Central memory CD4-positive, alpha-beta T cell (primary cell): ENCODE measurements at regions not wholly inside any gene's neighbourhood (a gene's known extent, or its start where the extent isn't known, plus 50 kb on each side); places are given as distances from the start of the nearest gene placed in this dataset.

ENCODE experiments used
- DNase-seq: peaks from one replicate; pipeline ENCODE4 v3.0.0; 2022

DNA sequence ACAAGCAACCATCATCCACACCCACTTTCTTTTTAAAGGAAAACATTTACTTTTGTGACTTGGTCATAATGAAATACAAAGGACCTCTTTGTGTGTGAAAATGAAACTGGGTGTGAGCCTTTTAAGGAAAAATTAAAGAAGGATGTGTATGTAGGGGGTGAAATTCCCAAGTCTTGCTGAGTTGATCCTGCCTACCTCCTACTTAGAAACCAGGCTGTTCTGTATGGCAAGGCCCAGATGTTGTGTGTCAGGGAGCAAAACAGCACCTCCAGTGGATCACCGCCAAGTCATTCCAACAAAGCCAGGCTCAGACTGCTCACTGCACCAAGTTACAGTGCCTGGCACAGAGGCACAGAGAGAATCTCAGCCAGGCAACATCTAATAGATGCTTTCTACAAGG, 198.5 kb upstream of the FBN2 start:
- DNase-seq: no peak

DNA sequence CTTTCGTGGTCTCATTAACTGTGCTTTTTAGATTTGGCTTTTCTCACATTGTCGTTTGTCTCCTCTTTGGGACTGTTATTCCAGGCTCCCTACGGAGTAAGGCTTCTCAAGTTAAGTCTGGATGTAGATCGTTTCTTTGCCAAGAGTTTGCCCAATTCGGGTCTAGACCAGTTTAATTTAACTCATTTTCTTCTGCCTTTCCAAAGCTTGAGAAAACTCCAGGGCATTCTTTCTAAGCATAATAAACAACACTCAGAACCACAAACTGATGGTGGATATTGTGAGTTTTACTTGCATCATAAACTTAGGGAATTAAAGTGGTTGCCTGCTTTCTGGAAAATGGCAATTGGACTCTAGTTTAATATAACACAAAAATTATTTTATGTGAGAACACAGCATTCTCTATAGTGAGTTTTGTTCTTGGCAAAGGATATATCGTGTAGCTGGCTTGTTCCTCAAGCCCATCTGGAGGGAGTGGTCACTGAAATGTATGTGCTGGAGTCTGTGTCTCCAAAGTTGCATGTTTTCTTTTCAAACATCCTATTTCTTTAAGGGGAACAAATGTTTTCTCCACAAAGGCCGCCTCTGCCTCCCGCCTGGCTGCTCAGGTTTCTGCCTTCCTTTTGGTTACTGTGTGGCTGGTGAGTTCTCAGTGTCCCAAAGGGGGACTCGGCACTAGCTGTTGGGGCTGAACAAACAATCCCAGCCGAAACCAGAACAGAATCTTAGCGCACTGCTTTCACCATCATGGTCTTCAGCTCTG, 211.3 kb upstream of the FBN2 start:
- DNase-seq: no peak

DNA sequence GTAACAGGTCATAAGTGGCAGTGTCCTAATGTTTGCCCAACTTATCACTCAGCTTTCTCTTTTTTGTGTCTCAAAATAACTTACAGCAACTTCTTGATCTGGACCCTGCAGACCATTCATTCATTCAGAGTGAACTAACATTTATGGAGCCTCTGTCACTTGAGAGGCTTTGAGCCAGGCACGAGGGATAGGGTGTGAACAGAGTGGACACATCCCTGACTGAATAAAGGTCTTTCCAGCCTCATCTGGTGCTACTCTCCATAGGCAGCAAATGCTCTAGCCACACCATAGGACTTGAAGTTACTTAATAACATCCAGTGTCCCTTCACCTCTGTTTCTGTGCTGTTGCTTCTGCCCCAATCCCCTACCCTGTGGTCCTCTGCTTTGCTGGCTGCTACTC, 212.1 kb upstream of the FBN2 start:
- DNase-seq: no peak

DNA sequence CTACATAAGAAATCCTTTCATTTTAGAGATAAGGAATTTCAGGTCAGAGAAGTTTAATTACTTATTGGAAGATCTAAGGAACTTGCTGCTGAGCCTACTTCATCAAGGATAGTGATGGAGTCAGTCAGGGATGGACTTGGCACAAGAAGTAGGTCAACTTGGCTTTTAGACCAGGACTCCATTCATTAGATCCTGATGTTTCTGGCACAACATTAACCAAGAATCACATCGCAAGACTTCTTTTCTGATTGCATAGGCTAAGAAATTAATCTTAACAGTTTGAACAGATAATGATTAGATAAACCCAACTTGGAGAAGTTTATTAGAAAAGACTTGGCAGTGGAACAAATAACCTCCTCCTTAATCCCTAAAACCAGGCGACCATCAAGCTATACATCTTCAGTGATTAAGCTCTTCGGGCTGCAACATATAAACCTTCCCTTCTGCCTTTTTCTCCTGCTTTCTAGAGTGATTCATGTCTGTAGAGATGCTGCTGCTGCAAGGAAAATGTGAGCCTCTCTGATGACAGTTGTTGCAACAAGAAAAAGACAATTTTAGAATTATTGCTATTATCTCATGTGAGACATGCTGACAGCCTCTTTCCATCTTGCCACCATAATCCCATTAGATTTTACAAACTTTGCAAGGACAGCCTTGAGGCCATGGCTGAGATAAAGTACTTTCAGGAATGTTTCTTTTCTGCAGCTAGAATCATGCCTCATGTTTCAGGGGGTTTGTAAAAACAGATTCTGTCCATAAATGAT, 207.9 kb upstream of the SLC27A6 start:
- no peak for DNase-seq

DNA sequence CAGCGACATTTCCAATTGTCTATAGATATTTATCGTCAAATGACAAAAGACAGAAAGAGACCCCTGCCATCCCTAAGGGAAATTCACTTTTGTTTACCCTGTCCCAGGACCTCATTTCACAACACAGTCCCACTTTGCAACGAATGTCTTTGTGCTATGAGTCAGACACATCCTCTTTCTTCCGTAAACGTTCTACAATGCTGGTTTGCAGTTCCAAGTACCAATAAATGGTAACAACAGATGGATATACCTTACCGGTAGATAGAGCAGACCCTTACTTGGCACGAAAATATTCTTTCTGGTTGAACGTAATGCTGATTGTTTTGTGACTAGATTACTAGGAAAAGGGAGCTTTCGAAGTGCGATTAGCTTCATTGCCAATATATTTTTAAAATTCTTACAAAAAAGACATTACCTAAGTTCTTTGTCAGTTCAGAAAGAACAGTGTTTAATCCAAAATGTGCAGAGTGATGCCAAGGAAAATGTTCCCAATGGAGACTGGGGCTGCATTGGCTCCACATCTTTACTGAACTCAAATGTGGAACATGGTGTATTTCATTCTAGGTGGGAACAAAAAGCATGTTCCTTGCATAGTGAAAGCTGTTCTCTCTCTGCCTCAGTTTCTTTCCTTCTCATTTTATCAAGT, 202.5 kb upstream of the SLC27A6 start:
- no peak for DNase-seq

DNA sequence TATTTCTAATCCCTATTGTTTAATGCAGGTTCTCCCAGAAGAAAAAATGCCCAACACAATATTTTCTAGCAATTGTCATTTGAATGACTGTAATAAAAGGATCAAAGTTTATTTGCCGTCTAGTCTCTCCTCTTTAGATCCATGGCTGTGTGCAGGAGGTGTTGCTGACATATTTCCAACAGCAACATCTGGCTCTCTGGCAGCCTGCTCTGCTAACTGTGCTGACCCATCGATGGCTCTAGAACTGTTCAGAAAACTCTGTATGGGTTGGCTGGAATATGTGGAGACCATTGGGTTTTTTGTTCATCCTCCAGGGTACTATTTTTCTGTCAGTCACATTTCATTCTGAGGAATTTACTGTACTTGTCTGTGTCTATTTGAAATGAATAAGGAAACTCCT, 202.0 kb upstream of the SLC27A6 start:
- no peak for DNase-seq

DNA sequence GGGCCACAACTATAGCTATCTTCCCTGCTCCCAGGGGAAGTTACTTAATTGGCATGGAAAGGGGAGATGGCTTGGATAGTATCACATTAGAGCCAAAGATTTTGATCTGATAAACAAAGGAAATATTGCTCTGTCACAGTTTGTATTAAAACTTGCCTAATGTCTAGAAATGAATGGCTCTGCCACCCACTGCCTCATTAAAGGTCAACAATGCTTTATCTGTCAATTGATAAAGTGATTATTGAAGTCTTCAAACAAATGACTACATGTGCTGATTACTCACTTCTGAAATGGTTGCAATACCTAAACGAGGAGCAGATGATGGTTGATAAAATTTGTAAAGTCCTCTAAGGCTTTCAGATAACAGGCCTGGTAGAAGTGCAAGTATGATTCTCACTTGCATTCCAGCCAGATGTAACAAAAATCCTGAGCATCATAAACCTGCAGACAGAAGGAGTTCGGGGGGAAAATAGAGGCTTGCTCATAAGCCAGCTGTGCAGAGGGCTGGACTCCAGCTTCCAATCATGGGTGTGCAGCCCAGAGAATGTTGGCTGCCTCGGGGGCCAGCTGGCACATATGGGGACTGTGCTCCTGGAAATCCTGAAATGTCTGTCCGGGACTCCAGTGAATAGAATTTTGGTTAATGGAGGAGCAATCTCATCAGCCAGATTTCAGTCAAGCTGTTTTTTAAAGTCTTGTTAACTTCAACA, 200.5 kb upstream of the SLC27A6 start:
- DNase-seq: no peak

DNA sequence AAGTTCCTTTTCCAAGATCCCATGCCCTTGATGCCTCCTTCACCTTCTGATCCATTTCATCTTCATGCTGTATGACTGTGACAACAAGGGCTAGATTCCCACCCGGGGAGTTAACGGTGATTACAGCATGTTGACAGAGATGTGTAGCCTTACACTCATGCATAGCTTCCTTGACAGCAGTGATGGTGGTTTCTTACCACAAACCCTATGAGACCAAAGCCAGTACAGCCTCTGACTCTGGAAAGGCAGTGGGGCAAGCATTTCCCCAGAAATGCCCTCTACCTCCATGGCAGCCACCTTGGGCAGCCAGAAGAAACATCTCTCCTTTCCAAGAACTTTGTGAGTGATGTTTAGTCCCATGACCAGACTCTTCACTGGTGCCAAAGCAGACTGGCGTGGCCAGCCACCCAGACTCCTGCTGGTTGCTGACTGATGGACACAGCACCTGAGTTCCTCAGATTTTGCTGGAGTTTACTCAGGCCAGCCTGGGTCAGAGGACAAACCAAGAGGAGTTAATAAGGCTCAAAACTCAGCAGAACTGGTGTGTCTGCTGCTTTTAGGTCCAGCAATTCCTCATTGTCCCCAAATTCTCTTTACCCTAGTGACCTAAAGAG, 199.7 kb upstream of the SLC27A6 start:
- no peak for DNase-seq

DNA sequence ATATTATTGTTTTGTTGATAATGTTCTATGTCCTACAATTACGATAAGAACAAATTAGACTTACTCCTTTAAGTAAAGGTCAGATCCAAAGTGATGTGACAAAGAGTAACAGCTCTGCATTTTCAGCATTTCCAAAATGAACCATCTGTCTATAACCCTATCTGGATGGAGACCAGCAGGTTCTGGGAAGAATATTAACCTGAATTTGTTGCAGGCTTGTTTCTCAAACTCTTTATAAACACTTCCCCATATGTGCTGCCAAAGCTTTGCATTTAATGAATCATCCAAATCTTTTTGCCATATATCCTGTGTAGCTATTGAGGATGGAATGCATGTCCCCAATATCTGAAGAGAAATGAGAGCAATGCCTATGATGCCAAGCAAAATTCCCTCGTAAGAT, 198.9 kb upstream of the SLC27A6 start:
- no peak for DNase-seq

DNA sequence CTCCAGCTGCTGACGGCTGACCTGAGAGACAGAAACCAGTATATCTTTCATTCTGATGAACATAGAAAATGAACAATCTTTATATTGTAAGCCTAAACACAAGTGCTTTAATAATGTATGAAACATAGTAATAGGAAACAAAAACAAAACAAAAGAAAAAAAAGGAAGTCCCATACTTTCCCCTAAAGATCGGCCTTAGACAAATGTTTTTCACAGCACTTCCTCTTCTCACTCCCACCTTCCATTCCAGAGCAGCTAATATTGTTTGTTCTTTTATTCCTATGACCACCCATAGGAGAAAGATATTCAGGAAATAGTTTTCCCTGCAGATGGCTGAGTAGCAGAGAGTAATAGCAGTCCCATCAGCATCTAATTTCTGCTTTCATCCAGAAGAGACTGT, 194.4 kb upstream of the SLC27A6 start:
- DNase-seq: no peak

DNA sequence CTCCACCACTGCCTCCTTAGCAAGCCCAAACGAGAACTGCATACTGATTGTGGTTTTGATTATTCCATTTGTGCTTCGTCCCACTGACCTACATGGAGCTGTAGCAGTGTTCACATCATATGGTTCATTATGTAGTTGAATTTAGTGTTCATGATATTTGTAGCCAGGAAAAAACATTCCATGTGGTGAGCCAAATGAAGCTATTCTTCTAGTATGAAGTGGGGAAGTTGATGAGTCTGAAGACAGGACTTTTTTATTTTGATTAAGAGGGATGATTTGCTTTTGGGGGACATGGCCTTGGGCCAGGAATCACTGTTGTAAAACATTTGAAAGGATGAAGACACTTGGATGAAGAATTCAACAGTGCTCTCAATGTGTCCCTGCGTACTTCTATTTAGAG, 192.9 kb upstream of the SLC27A6 start:
- no peak for DNase-seq

DNA sequence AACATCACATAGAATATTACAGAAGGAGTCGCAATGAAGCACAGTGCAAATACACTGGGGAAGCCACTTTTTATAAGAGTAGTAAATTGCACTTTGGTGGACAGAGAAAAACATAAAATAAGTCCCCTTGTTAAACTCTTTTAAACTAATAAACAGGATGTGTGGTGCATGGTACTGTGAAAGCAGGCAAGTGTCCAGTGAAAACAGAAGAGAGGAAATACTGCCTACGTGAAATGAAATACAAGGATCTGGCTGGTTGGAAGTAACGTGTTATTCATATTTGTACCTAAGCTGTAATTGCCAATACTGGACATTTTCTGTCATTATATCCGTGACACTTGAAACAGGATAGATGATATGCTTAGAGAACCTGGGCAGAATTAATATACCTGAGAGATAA, 191.9 kb upstream of the SLC27A6 start:
- no peak for DNase-seq

DNA sequence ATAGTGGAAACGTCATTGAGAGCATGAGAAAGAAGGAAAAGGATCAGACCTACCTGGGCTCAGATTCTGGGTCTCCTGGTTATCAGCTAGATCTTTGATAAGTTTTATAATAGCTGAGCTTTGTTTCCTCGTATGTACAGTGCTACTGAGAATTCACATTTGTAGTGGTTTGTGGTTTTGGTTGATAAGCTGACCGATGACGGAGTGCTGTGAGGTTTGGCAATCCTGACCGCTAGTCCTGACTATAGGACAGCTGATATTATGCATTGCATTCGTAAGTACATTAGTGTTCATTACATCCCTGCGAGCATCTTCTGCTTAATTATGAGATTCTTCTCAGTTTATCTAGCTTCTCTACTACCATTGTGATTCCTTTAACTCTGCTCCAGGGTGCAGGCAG, 190.7 kb upstream of the SLC27A6 start:
- no peak for DNase-seq

DNA sequence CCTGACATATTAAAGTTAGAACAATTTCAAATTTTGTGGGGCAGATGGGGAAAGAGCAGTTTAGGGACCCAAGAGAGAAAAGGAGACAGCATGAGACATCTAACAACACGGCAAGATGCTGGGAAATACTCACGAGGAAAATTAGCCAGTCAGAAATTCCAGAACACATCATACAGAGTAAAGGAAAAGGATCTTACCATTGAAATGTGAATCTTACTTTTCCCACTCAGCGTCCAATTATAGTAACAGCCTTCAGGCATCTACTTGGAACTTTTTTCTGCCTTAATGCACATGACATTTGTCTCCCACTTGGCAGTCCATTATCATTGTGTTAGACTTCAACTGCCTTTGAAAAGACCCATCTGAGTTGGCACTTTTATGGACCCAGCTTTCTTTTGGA, 189.7 kb upstream of the SLC27A6 start:
- DNase-seq: no peak

DNA sequence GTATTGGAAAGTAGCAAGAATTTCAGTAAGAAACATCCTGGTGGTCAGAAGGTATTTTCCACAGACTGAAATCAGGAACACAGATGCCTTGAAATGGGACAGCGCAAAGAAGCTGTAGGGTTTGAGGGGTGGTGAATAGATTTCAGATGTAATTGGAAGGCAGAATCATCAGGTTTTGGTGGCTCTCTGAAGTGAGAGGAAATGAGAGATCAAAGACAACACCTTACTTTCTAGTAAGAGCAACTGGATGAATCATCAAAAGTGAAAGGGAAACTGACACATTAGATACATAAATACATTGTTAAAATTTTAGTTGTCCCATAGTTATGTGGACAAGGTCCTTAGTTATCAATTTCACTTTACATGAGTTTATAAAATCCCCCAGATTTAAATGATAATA, 188.2 kb upstream of the SLC27A6 start:
- DNase-seq: no peak

DNA sequence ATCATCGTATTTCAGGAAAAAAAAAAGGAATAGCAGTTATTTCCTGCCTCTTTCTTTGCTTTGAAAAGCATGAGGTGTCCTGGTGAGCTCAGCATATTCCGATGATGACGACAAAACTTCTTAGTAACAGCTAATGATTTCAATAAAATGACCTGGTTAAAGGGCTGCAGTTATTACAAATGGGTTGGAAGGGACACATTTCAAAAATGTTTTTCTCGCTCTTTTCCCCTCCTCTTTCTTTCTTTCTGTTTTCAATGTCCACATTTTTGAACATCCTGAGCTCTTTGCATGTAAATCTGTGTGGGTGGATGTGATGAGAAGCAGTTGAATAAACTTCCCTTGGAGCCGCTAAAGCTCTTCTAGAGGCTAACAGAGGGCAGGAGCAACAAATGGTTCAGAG, 186.8 kb upstream of the SLC27A6 start:
- no peak for DNase-seq

DNA sequence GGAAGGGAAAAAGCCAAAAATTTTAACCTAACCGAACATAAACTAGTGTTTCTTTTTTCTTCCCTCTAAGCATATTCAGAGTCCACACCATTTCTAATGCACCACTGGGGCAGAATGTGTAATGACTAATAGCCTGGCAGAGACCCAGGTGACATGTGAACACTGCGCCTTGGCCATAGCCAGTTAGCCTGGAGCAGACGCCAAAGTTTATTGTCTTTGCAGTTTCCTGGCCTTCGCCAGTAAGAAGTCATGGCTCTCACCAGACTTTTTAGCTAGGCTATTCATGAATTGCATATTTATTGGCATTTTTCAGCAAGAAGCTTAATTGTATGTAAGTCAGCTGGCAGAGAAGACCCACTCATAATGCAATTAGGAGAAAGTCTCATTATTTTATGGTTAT, 182.8 kb upstream of the SLC27A6 start:
- DNase-seq: no peak

DNA sequence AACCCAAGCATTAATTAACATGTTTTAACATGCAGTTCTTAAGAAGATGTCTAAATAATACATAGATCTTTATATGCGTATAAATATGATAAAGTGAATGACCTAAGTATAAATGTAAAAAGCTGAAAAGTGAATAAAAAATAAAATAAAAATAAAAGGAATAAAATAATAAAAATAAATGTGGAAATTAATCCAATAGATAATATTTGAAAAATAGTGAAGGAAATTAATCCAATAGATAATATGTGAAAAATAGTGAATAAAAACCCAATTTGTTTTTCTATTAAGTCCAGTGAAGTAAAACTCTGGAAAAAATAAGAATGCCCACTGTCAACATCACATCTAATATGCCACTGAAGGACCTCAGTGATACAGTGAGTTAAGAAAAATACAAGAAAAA, 180.6 kb upstream of the SLC27A6 start:
- DNase-seq: no peak

DNA sequence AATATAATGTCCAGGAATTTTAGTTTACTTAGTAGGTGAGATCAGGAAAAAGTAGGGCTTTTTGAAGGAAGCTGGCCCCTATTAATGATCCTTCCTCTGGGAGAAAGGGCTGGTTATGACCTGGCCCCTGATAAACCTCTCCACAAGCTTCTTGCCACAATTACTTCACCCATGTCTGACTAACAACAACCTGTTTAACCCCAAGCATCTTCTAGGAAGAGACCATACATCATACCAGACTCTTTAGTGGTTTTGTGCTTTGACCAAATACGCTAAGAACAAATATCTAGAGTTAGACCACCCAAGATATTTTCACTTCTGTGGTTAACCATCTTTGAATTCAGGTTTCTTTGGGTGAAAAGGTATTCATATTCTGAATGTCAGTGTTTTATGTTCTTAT, 174.0 kb upstream of the SLC27A6 start:
- no peak for DNase-seq

DNA sequence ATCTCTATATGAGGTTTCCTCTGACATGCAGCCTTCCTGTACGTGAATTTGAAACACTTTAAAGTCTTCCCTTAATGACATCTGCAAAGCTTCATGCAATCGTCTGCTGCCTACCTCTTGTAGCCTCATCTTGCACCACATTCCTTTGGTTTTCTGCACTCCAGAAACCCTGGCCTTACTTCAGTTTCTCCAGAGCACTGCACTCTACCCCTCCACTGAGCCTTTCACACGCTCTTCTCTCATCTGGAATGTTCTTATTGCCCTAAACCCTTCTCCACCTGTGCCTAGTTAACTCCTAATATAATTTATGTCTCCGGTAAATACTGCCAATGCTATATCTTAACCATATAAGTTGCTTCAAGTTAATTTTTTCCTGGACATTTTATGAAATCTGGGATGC, 168.8 kb upstream of the SLC27A6 start:
- DNase-seq: no peak

DNA sequence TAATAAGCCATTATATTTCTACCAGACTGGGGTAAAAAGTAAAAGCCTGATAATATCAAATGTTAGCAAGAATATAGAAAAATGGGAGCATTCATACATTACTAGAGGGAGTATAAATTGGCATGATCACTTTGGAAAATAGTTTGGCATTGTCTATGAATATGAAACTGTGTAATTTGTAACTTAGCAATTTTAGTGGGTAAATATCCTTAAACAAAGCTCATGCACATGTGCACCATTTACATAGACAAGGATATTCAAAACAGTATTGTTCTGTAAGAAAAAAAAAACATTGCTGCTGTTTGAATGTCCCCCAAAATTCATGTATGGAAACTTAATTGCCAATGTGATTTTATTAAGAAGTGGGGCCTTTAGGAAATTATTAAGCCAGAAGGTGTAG, 166.4 kb upstream of the SLC27A6 start:
- DNase-seq: no peak

DNA sequence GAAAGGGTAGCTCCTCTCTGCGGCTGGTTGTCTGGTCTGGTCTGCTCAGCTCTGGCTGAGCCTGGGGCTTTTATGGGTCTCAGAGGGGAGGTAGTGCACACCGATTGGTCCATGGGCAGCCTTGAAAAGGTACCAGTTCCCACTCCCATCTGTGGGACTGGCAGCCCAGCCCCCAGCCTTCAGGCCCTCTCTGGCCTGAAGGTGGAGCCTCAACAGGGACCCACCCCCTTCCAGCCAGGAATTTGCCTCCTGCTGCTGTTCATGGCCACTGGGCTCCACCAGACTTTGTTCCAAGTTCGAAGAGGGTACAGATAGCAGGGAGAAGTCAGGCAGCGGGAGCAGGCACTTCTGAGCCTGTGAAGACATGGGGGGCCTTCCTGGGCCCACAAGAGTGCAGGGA, 165.3 kb upstream of the SLC27A6 start:
- DNase-seq: no peak

DNA sequence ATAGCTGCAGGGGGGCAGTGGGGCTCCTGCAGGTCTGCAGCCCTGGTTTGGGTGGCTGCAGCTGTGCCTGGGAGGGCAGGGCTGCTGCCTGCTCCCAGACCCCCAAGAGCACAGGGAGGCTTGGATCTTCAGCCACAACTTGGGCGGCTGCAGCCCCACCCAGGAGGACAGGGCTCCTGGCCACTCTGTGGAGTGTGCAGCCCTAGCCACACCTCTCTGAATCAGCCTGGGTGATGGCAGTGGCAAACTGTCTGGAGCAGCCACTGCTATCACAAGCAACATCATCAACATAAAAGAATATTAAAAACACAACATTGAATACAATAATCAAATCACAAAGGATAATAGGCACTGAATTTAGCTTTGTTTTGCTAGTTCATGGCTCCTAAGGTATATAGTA, 164.9 kb upstream of the SLC27A6 start:
- DNase-seq: no peak
